LNCaP clone FGC (cell line): ENCODE measurements at regions not wholly inside any gene's neighbourhood (a gene's known extent, or its start where the extent isn't known, plus 50 kb on each side); places are given as distances from the start of the nearest gene placed in this dataset.

Experiments used
- DNase-seq: peaks from one replicate; pipeline ENCODE4 v3.0.0-alpha.2; 2011; ENCODE audit warnings: low read depth
- H3K4me3 ChIP-seq: 2 replicates; pipeline ENCODE4 v1.5.1; 2011; ENCODE audit warnings: mild to moderate bottlenecking, low read depth, low read length, control low read depth
- CTCF ChIP-seq: IDR thresholded peaks from 2 replicates; pipeline ENCODE4 v1.5.1; 2012; ENCODE audit warnings: mild to moderate bottlenecking; ENCODE audit not compliant: control insufficient read depth, insufficient read depth; ENCODE audit errors: extremely low read depth

- DNase-seq = no peak
- H3K4me3 ChIP-seq = no peak overlapping the region
- TF ChIP-seq CTCF = no peak
Measured at GRCh38 chr2:41378420-41378819, 669.4 kb upstream of the PKDCC start.

GRCh38 chr2:41379496-41380221 lies 668.2 kb upstream of the PKDCC start:
- no peak overlapping the region for H3K4me3 ChIP-seq
- no peak for DNase-seq
- no peak for TF ChIP-seq CTCF

GRCh38 chr2:41381701-41382100 lies 666.1 kb upstream of the PKDCC start:
- no peak overlapping the region for H3K4me3 ChIP-seq
- TF ChIP-seq CTCF = no peak
- DNase-seq = no peak

- no peak for DNase-seq
- no peak overlapping the region for H3K4me3 ChIP-seq
- no peak for TF ChIP-seq CTCF
Measured at GRCh38 chr2:41387519-41387918, 660.3 kb upstream of the PKDCC start.

- no peak overlapping the region for H3K4me3 ChIP-seq
- DNase-seq = no peak
- TF ChIP-seq CTCF = no peak
Measured at GRCh38 chr2:41393621-41394020, 654.2 kb upstream of the PKDCC start.

- no peak for TF ChIP-seq CTCF
- DNase-seq = no peak
- H3K4me3 ChIP-seq = no peak overlapping the region
Measured at GRCh38 chr2:41394541-41394940, 653.3 kb upstream of the PKDCC start.

- DNase-seq = no peak
- no peak overlapping the region for H3K4me3 ChIP-seq
- TF ChIP-seq CTCF = no peak
Measured at GRCh38 chr2:41395692-41396091, 652.1 kb upstream of the PKDCC start.
